WERI-Rb-1 (cell line): ENCODE measurements at regions not wholly inside any gene's neighbourhood (a gene's known extent, or its start where the extent isn't known, plus 50 kb on each side); places are given as distances from the start of the nearest gene placed in this dataset.
"Not testable (repeated sequence)": the region's sequence is repeated elsewhere in the genome, so short reads cannot be mapped to it uniquely, and the experiment has no call there.

ENCODE experiments used
- DNase-seq: peaks from one replicate; pipeline ENCODE4 v3.0.0-alpha.2; 2020
- H3K27ac ChIP-seq: fragments of 250-450 bp; sonication (Bioruptor Pico); 2 replicates; pipeline ENCODE4 v1.5.1; 2020; ENCODE audit warnings: mild to moderate bottlenecking, moderate library complexity
- H3K27me3 ChIP-seq: fragments of 250-450 bp; sonication (Bioruptor Pico); 2 replicates; pipeline ENCODE4 v1.5.1; 2021; ENCODE audit warnings: mild to moderate bottlenecking, low read depth, moderate library complexity; ENCODE audit not compliant: insufficient read depth, severe bottlenecking
- H3K36me3 ChIP-seq: fragments of 250-450 bp; sonication (Bioruptor Pico); 2 replicates; pipeline ENCODE4 v1.5.1; 2020; ENCODE audit warnings: mild to moderate bottlenecking, moderate library complexity
- H3K4me3 ChIP-seq: 2 replicates; pipeline ENCODE4 v1.5.1; 2011; ENCODE audit warnings: low read depth, mild to moderate bottlenecking, control low read depth, low read length
- H3K9me3 ChIP-seq: fragments of 250-450 bp; sonication (Bioruptor Pico); 2 replicates; pipeline ENCODE4 v1.5.1; 2021; ENCODE audit warnings: mild to moderate bottlenecking, moderate library complexity; ENCODE audit not compliant: severe bottlenecking
- TF ChIP-seq, protein P1 (sequence below): IDR thresholded peaks from 2 replicates; pipeline ENCODE4 v1.5.1; 2011; ENCODE audit warnings: low read depth, mild to moderate bottlenecking, control low read depth, inconsistent platforms, low read length

DNA sequence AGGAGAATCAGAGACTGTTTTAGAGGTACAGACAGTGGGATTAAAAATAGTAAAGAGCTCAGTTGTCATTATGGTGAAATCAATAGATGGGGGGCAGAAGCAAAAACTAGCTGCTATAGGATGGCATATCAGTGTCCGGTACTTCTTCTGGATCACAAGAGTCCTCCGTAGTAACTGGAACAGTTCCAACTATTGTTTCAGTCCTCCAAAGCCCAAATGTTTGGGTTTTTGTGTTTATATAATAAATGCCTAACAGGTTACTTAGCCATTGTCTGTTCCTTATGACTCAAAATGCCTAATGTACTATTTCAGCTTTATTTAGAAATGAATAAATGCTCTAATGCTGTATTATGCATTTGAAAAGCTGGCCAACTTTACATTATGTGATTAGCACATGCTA lies 401.2 kb downstream of the PTH2R start:
- H3K27ac ChIP-seq: no peak overlapping the region
- H3K9me3 ChIP-seq: no peaks in the 10 kb centered on the region
- H3K36me3 ChIP-seq: no peaks in the 10 kb centered on the region
- no peak overlapping the region for H3K4me3 ChIP-seq
- DNase-seq: no peak
- no peaks in the 10 kb centered on the region for H3K27me3 ChIP-seq
- TF ChIP-seq, protein P1, sequence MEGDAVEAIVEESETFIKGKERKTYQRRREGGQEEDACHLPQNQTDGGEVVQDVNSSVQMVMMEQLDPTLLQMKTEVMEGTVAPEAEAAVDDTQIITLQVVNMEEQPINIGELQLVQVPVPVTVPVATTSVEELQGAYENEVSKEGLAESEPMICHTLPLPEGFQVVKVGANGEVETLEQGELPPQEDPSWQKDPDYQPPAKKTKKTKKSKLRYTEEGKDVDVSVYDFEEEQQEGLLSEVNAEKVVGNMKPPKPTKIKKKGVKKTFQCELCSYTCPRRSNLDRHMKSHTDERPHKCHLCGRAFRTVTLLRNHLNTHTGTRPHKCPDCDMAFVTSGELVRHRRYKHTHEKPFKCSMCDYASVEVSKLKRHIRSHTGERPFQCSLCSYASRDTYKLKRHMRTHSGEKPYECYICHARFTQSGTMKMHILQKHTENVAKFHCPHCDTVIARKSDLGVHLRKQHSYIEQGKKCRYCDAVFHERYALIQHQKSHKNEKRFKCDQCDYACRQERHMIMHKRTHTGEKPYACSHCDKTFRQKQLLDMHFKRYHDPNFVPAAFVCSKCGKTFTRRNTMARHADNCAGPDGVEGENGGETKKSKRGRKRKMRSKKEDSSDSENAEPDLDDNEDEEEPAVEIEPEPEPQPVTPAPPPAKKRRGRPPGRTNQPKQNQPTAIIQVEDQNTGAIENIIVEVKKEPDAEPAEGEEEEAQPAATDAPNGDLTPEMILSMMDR: no peak

DNA sequence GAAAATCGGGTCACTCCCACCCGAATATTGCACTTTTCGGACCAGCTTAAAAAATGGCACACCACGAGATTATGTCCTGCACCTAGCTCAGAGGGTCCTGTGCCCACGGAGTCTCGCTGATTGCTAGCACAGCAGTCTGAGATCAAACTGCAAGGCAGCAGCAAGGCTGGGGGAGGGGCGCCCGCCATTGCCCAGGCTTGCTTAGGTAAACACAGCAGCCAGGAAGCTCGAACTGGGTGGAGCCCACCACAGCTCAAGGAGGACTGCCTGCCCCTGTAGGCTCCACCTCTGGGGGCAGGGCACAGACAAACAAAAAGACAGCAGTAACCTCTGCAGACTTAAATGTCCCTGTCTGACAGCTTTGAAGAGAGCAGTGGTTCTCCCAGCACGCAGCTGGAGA lies 405.3 kb downstream of the PTH2R start:
- H3K9me3 ChIP-seq: not testable (repeated sequence)

DNA sequence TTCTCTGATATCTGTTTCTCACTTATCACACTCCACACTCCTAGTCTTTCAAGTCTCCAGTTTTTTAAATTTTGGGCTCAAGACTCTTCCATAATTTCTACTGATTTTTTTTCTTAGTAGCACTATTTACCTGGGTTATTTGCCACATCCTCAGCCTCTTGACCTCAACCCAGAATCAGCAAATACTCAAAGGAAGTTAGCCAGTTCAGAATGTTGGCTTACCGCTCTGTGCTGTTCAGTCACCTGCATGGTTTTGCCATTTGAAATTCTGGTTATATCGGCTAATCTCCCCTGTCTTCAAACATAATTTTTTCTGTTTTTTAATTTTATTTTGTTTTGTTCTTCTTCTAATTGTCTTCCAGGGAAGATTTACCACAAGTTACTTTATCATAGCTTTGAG lies 412.6 kb downstream of the PTH2R start:
- no peaks in the 10 kb centered on the region for H3K9me3 ChIP-seq
- H3K27ac ChIP-seq: no peak overlapping the region
- H3K27me3 ChIP-seq: no peaks in the 10 kb centered on the region
- no peaks in the 10 kb centered on the region for H3K36me3 ChIP-seq
- TF ChIP-seq, protein P1: no peak
- no peak overlapping the region for H3K4me3 ChIP-seq
- no peak for DNase-seq

More for the DNA sequence above, 405.3 kb downstream of the PTH2R start:
- H3K27ac ChIP-seq, H3K4me3 ChIP-seq, H3K36me3 ChIP-seq, DNase-seq, H3K27me3 ChIP-seq: not testable (repeated sequence)

DNA sequence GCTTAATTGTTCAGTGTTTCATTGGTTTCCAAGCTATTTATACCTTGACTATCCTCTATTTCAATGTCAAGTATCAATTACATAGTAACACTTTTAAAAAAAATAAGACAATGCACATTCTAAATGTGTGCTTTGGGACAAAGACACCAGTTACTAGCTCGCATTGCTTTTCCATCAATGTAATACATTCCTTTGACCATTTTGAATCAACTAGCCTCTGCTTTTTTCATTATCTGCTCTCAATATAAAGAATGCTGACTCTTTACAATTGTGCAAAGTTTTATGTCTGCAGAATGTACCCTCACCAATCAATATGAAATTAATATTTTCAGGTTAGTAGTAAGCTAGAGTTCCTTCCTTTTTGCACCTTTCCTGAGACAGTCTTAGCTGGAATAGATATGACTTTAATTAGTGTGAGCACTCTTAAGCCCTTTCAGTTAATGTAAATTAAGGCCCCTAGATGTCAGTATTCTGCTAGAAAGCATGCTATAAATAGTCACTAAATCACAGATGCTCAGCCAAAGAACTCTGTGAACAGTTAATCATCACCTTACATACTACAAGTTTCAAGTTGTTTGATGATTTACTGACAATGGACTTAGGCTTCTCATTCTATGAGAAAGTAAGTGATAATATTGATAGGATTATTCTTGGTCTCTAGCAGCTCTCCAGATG lies 413.6 kb downstream of the PTH2R start:
- no peak overlapping the region for H3K4me3 ChIP-seq
- no peak overlapping the region for H3K27ac ChIP-seq
- no peaks in the 10 kb centered on the region for H3K9me3 ChIP-seq
- no peaks in the 10 kb centered on the region for H3K27me3 ChIP-seq
- TF ChIP-seq, protein P1: no peak
- no peaks in the 10 kb centered on the region for H3K36me3 ChIP-seq
- DNase-seq: no peak

DNA sequence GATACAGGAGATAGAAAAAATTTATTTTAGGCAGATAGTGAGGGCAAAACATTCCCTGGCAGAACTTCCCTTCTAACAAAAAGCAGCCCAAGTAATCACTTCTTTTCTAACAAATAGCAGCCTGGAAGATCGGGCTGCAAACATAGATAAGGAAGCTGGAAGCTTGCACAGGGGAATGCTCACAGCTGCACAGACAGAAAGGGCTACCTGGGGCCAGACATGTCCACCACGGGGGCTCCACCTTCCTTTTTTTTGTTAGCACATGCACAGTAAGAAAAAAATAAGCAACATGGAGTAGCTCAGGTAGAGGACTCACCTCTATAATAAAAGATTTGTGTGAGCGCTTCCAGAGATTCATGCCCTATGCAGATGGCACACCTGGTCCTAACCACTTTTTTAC lies 420.5 kb downstream of the PTH2R start:
- H3K27me3 ChIP-seq: no peaks in the 10 kb centered on the region
- no peak overlapping the region for H3K4me3 ChIP-seq
- no peak overlapping the region for H3K27ac ChIP-seq
- TF ChIP-seq, protein P1: no peak
- H3K36me3 ChIP-seq: no peaks in the 10 kb centered on the region
- no peaks in the 10 kb centered on the region for H3K9me3 ChIP-seq
- no peak for DNase-seq

DNA sequence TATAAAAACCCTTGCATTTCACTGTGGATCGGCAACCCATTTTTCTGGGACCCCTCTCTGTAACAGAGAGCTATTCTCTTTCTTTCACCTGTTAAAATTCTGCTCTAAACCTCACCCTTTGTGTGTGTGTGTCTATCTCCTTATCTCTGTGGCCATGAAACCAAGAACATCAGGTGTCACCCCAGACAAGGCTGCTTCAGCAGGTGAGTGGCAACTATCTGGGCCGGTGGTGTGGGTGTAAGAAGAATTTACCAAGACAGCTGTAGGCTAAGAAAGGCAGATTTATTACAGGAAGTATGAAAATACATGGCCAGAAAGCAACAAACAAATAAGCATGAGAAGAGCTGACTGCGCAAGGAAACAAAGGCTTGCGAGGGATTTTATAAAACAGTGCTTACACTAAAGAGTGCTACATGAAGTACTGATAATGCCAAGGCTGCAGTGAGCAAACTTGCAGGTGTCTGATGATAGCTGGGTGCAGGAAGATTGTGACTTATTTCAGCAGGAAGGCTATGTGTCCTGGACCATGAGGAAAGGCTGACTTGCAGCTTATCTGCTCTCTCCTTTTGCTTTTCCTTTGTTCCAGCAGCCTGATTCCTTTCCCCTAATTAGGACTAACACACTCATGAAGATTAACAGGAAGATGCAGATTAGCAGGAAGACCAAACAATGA lies 421.1 kb downstream of the PTH2R start:
- H3K27me3 ChIP-seq: no peaks in the 10 kb centered on the region
- H3K27ac ChIP-seq: no peak overlapping the region
- TF ChIP-seq, protein P1: no peak
- peaks cover 2% of the 10 kb centered on the region for H3K9me3 ChIP-seq
- no peaks in the 10 kb centered on the region for H3K36me3 ChIP-seq
- no peak overlapping the region for H3K4me3 ChIP-seq
- no peak for DNase-seq
